Osteoblast (primary cell): ENCODE measurements at regions not wholly inside any gene's neighbourhood (a gene's known extent, or its start where the extent isn't known, plus 50 kb on each side); places are given as distances from the start of the nearest gene placed in this dataset.

Experiments
- DNase-seq: peaks from one replicate; pipeline ENCODE4 v3.0.0; 2011; ENCODE audit warnings: low spot score, mixed read lengths; ENCODE audit not compliant: insufficient read length; ENCODE audit errors: missing footprints
- H2AFZ ChIP-seq: 2 replicates; pipeline ENCODE4 v1.6.0; 2011; ENCODE audit warnings: mild to moderate bottlenecking, low read length
- H3K27ac ChIP-seq: 2 replicates; pipeline ENCODE4 v1.5.1; 2011; ENCODE audit warnings: mild to moderate bottlenecking, low read depth, low read length, moderate library complexity
- H3K27me3 ChIP-seq: 2 replicates; pipeline ENCODE4 v1.6.0; 2012; ENCODE audit warnings: mild to moderate bottlenecking, control low read depth, inconsistent platforms, low read length, moderate library complexity; ENCODE audit not compliant: insufficient read depth
- H3K36me3 ChIP-seq: 2 replicates; pipeline ENCODE4 v1.5.1; 2011; ENCODE audit warnings: mild to moderate bottlenecking, low read length, control low read depth, moderate library complexity; ENCODE audit not compliant: insufficient read depth
- H3K4me1 ChIP-seq: 2 replicates; pipeline ENCODE4 v1.5.1; 2011; ENCODE audit warnings: mild to moderate bottlenecking, low read length, control low read depth, moderate library complexity; ENCODE audit not compliant: insufficient read depth
- H3K4me2 ChIP-seq: 2 replicates; pipeline ENCODE4 v1.6.0; 2011; ENCODE audit warnings: mild to moderate bottlenecking, low read length; ENCODE audit not compliant: insufficient read depth
- H3K4me3 ChIP-seq: fragments of 200-600 bp; sonication (generic); 3 replicates; pipeline ENCODE4 v1.5.1; 2012; ENCODE audit warnings: mild to moderate bottlenecking, low read length, inconsistent platforms; ENCODE audit not compliant: insufficient read depth
- H3K79me2 ChIP-seq: 2 replicates; pipeline ENCODE4 v1.6.0; 2012; ENCODE audit warnings: mild to moderate bottlenecking, low read length, control low read depth, inconsistent platforms; ENCODE audit not compliant: insufficient read depth
- H3K9me3 ChIP-seq: 2 replicates; pipeline ENCODE4 v1.5.1; 2011; ENCODE audit warnings: low read depth, low read length, control low read depth
- H4K20me1 ChIP-seq: 2 replicates; pipeline ENCODE4 v1.6.0; 2012; ENCODE audit warnings: mild to moderate bottlenecking, low read length, control low read depth; ENCODE audit not compliant: insufficient read depth
- CTCF ChIP-seq: IDR thresholded peaks from 2 replicates; pipeline ENCODE4 v1.5.1; 2011; ENCODE audit warnings: mild to moderate bottlenecking, low read depth, low read length, moderate library complexity; ENCODE audit errors: extremely low read depth

GRCh38 chr3:59334585-59334984, 284.8 kb upstream of the CFAP20DC start:
- Histone ChIP-seq H3K4me3 (no peak overlapping the region), H3K79me2 (no peaks in the 10 kb centered on the region), H3K27ac (no peak overlapping the region), H3K4me2 (no peak overlapping the region), H3K4me1 (no peaks in the 10 kb centered on the region), H3K9me3 (no peaks in the 10 kb centered on the region), H3K36me3 (no peaks in the 10 kb centered on the region), H4K20me1 (no peaks in the 10 kb centered on the region), H3K27me3 (no peaks in the 10 kb centered on the region), H2AFZ (no peak overlapping the region)
- no peak for TF ChIP-seq CTCF
- no peak for DNase-seq

GRCh38 chr3:59327376-59327808, 277.6 kb upstream of the CFAP20DC start:
- Histone ChIP-seq H3K4me3 (no peak overlapping the region), H3K79me2 (no peaks in the 10 kb centered on the region), H3K27ac (no peak overlapping the region), H3K4me1 (peaks cover 6% of the 10 kb centered on the region), H3K36me3 (no peaks in the 10 kb centered on the region), H3K4me2 (peak overlapping the region; percentile 20), H4K20me1 (no peaks in the 10 kb centered on the region), H3K9me3 (no peaks in the 10 kb centered on the region), H3K27me3 (no peaks in the 10 kb centered on the region), H2AFZ (no peak overlapping the region)
- TF ChIP-seq CTCF = no peak
- peak; percentile 63 for DNase-seq

- no peak for DNase-seq
- peak; percentile 31 for TF ChIP-seq CTCF
- Histone ChIP-seq H3K4me2 (no peak overlapping the region), H3K79me2 (no peaks in the 10 kb centered on the region), H3K27me3 (no peaks in the 10 kb centered on the region), H3K36me3 (no peaks in the 10 kb centered on the region), H2AFZ (no peak overlapping the region), H3K27ac (no peak overlapping the region), H3K4me3 (no peak overlapping the region), H3K9me3 (no peaks in the 10 kb centered on the region), H4K20me1 (no peaks in the 10 kb centered on the region), H3K4me1 (peaks cover 6% of the 10 kb centered on the region)
Measured at GRCh38 chr3:59326246-59327024, 276.6 kb upstream of the CFAP20DC start.

GRCh38 chr3:59321881-59322540, 272.2 kb upstream of the CFAP20DC start:
- H3K9me3 ChIP-seq = no peaks in the 10 kb centered on the region
- TF ChIP-seq CTCF = no peak
- no peak overlapping the region for H2AFZ ChIP-seq
- H3K36me3 ChIP-seq = no peaks in the 10 kb centered on the region
- H4K20me1 ChIP-seq = no peaks in the 10 kb centered on the region
- H3K27ac ChIP-seq = no peak overlapping the region
- DNase-seq = no peak
- no peak overlapping the region for H3K4me3 ChIP-seq
- no peak overlapping the region for H3K4me2 ChIP-seq
- H3K27me3 ChIP-seq = no peaks in the 10 kb centered on the region
- H3K4me1 ChIP-seq = no peaks in the 10 kb centered on the region
- no peaks in the 10 kb centered on the region for H3K79me2 ChIP-seq
